Naive thymus-derived CD4-positive, alpha-beta T cell (primary cell): ENCODE measurements at regions not wholly inside any gene's neighbourhood (a gene's known extent, or its start where the extent isn't known, plus 50 kb on each side); places are given as distances from the start of the nearest gene placed in this dataset.

Source experiments
- ATAC-seq: fragments of 150-1000 bp; cut with Tn5 transposase; 2 replicates; pipeline ENCODE4 v1.10.0; 2021; ENCODE audit warnings: mild to moderate bottlenecking, moderate library complexity
- CTCF ChIA-PET: fragments of 350-600 bp; sonication (Branson Sonifier 250); formaldehyde crosslinking; loops from one replicate; lab custom pipeline; 2021; ENCODE audit warnings: antibody characterized with exemption; lab: Charles Lee
- POLR2A ChIA-PET: fragments of 350-600 bp; sonication (Branson Sonifier 250); formaldehyde crosslinking; loops from one replicate; lab custom pipeline; 2021; ENCODE audit warnings: antibody characterized with exemption, inconsistent platforms; lab: Charles Lee
- DNase-seq, 9 donors: peaks; one replicate each; pipeline versions ENCODE4 v3.0.0 to v3.0.0-alpha.2; 2020 to 2022; ENCODE audit warnings: mixed read lengths in 1 of 9
- H3K27ac ChIP-seq: one replicate; pipeline ENCODE4 v1.7.0; 2013; ENCODE audit warnings: mild to moderate bottlenecking, low read depth, low read length, moderate library complexity
- H3K27me3 ChIP-seq, 2 donors: one replicate each; pipeline ENCODE4 v1.7.0; 2013; ENCODE audit warnings: low read length in 2 of 2, mild to moderate bottlenecking in 2 of 2, moderate library complexity in 2 of 2; ENCODE audit not compliant: control insufficient read depth in 2 of 2, insufficient read depth in 2 of 2
- H3K36me3 ChIP-seq, 3 experiments: 1 replicate in 2 of 3; 2 replicates in 1 of 3; pipeline ENCODE4 v1.7.0; 2013; ENCODE audit warnings: low read length in 3 of 3, mild to moderate bottlenecking in 3 of 3, moderate library complexity in 1 of 3; ENCODE audit not compliant: insufficient read depth in 3 of 3, control insufficient read depth in 2 of 3
- H3K4me1 ChIP-seq, 2 donors: one replicate each; pipeline ENCODE4 v1.7.0; 2013; ENCODE audit warnings: low read length in 2 of 2, mild to moderate bottlenecking in 2 of 2, moderate library complexity in 1 of 2; ENCODE audit not compliant: control insufficient read depth in 2 of 2, insufficient read depth in 2 of 2
- H3K4me3 ChIP-seq: 2 replicates; pipeline ENCODE4 v1.7.0; 2013; ENCODE audit warnings: mild to moderate bottlenecking, low read length
- H3K9me3 ChIP-seq, 3 experiments: 1 replicate in 2 of 3; 2 replicates in 1 of 3; pipeline ENCODE4 v1.7.0; 2013; ENCODE audit warnings: low read length in 3 of 3; ENCODE audit not compliant: control insufficient read depth in 2 of 3
- H3K27ac Mint-ChIP-seq, 9 donors: one replicate each; pipeline ENCODE4 v1.8.0; 2020 to 2022; ENCODE audit warnings: mixed read lengths in 9 of 9, mild to moderate bottlenecking in 8 of 9, moderate library complexity in 5 of 9, inconsistent platforms in 2 of 9
- H3K27me3 Mint-ChIP-seq, 5 donors: one replicate each; pipeline ENCODE4 v1.8.0; 2021 to 2022; ENCODE audit warnings: mixed read lengths in 5 of 5, mild to moderate bottlenecking in 1 of 5
- H3K36me3 Mint-ChIP-seq, 5 donors: one replicate each; pipeline ENCODE4 v1.8.0; 2020 to 2022; ENCODE audit warnings: mixed read lengths in 5 of 5, mild to moderate bottlenecking in 3 of 5, inconsistent platforms in 1 of 5
- H3K4me1 Mint-ChIP-seq, 7 donors: one replicate each; pipeline ENCODE4 v1.8.0; 2020 to 2022; ENCODE audit warnings: mixed read lengths in 7 of 7, mild to moderate bottlenecking in 3 of 7, inconsistent platforms in 1 of 7
- H3K4me3 Mint-ChIP-seq, 10 donors: one replicate each; pipeline ENCODE4 v1.8.0; 2020 to 2022; ENCODE audit warnings: mild to moderate bottlenecking in 10 of 10, mixed read lengths in 10 of 10, moderate library complexity in 6 of 10, inconsistent platforms in 2 of 10
- H3K9me3 Mint-ChIP-seq, 11 donors: one replicate each; pipeline ENCODE4 v1.8.0; 2020 to 2022; ENCODE audit warnings: mixed read lengths in 11 of 11, mild to moderate bottlenecking in 4 of 11, inconsistent platforms in 1 of 11, moderate library complexity in 1 of 11
- intact Hi-C, 2 donors: fragments of 100-400 bp; cut with micrococcal nuclease; formaldehyde crosslinking; loops; one replicate each; pipeline ENCODE4 v1.15.1; 2023

GRCh38 chr15:69848096-69848495 is 249.6 kb downstream of the TLE3 start:
- no peak overlapping the region for H3K27ac ChIP-seq
- Mint-ChIP-seq H3K36me3 (no peaks in the 10 kb centered on the region), H3K4me1 (peaks cover 0 to 1% (median 0%) of the 10 kb centered on the region in 7 donors), H3K9me3 (peaks cover 0 to 3% (median 0%) of the 10 kb centered on the region in 11 donors), H3K4me3 (no peak overlapping the region), H3K27me3 (peaks cover 0 to 37% (median 0%) of the 10 kb centered on the region in 5 donors), H3K27ac (no peak overlapping the region)
- H3K27me3 ChIP-seq: no peaks in the 10 kb centered on the region
- intact Hi-C loops: no loop called here
- no peak for DNase-seq
- no peaks in the 10 kb centered on the region for H3K36me3 ChIP-seq
- ChIA-PET POLR2A (no interaction called here), CTCF (interaction anchor here (0.6 kb wide), 1 partner anchor 399 kb away, joined by 3 read pairs; no protein-coding TSS in a partner anchor)
- no peak overlapping the region for H3K4me3 ChIP-seq
- no peaks in the 10 kb centered on the region for H3K9me3 ChIP-seq
- no peak for ATAC-seq
- H3K4me1 ChIP-seq: no peaks in the 10 kb centered on the region

DNA sequence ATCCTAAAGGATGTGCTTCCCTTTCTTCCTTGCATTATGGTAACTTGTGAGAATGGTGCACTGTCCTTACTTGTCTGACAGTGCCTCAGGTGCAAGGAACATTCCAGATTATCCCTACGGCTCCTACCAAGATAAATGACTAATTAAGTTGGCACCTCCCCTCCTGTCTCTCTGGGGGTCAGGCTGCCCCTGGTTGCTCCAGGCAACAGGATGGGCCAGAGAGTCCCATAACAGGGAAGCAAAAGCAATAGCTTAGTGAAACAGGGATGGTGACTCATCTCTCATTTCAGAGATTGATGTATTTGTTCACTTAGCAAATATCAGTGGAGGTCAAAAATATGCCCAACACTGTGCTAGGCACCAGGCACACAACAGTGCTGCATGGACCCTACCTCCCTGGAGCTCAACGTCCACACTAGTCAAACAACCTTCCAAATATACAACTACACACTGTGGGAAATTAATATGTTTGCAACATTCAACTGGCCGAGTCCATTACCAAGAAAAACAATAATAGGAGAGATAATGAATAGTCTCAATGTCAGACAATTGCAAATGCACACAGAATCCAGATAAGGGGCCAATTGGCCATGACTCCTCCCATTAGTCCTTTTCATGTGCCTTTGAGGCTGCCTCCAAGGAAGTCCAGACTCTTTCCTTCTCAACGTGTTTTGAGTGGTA is 249.0 kb downstream of the TLE3 start:
- POLR2A ChIA-PET: no interaction called here
- ATAC-seq (no peak), DNase-seq (no peak)
- CTCF ChIA-PET: no interaction called here
- H3K4me1 Mint-ChIP-seq: peaks cover 0 to 1% (median 0%) of the 10 kb centered on the region in 7 donors
- Histone ChIP-seq H3K27ac (no peak overlapping the region), H3K27me3 (no peaks in the 10 kb centered on the region), H3K4me3 (no peak overlapping the region), H3K36me3 (no peaks in the 10 kb centered on the region), H3K4me1 (no peaks in the 10 kb centered on the region), H3K9me3 (no peaks in the 10 kb centered on the region)
- H3K36me3 Mint-ChIP-seq: no peaks in the 10 kb centered on the region
- no peak overlapping the region for H3K4me3 Mint-ChIP-seq
- peaks cover 0 to 5% (median 0%) of the 10 kb centered on the region in 11 donors for H3K9me3 Mint-ChIP-seq
- peaks cover 0 to 37% (median 0%) of the 10 kb centered on the region in 5 donors for H3K27me3 Mint-ChIP-seq
- intact Hi-C loops: no loop called here
- H3K27ac Mint-ChIP-seq: no peak overlapping the region

- H3K9me3 ChIP-seq: no peaks in the 10 kb centered on the region
- POLR2A ChIA-PET: no interaction called here
- no peak for DNase-seq
- no peaks in the 10 kb centered on the region for H3K36me3 ChIP-seq
- no peaks in the 10 kb centered on the region for H3K27me3 ChIP-seq
- H3K4me1 Mint-ChIP-seq: peaks cover 0 to 1% (median 0%) of the 10 kb centered on the region in 7 donors
- intact Hi-C loops: no loop called here
- H3K27me3 Mint-ChIP-seq: peaks cover 0 to 36% (median 0%) of the 10 kb centered on the region in 5 donors
- H3K36me3 Mint-ChIP-seq: no peaks in the 10 kb centered on the region
- H3K4me3 Mint-ChIP-seq: no peak overlapping the region
- no peaks in the 10 kb centered on the region for H3K4me1 ChIP-seq
- ATAC-seq: no peak
- H3K4me3 ChIP-seq: no peak overlapping the region
- peaks cover 0 to 5% (median 0%) of the 10 kb centered on the region in 11 donors for H3K9me3 Mint-ChIP-seq
- H3K27ac Mint-ChIP-seq: no peak overlapping the region
- no peak overlapping the region for H3K27ac ChIP-seq
- CTCF ChIA-PET: no interaction called here
Observed at GRCh38 chr15:69849232-69849610, 248.5 kb downstream of the TLE3 start.

- Mint-ChIP-seq H3K36me3 (no peaks in the 10 kb centered on the region), H3K27ac (no peak overlapping the region), H3K4me3 (no peak overlapping the region), H3K4me1 (peaks cover 0 to 11% (median 7%) of the 10 kb centered on the region in 7 donors), H3K9me3 (peaks cover 0 to 5% (median 0%) of the 10 kb centered on the region in 11 donors), H3K27me3 (peaks cover 0 to 18% (median 0%) of the 10 kb centered on the region in 5 donors)
- ChIA-PET POLR2A (no interaction called here), CTCF (no interaction called here)
- ATAC-seq (no peak), DNase-seq (no peak)
- H3K9me3 ChIP-seq: no peaks in the 10 kb centered on the region
- no peak overlapping the region for H3K27ac ChIP-seq
- no peaks in the 10 kb centered on the region for H3K36me3 ChIP-seq
- no peak overlapping the region for H3K4me3 ChIP-seq
- intact Hi-C loops: no loop called here
- no peaks in the 10 kb centered on the region for H3K27me3 ChIP-seq
- H3K4me1 ChIP-seq: peaks cover 0 to 4% of the 10 kb centered on the region in 2 donors
Observed at GRCh38 chr15:69852482-69852881, 245.2 kb downstream of the TLE3 start.

GRCh38 chr15:69852916-69853315 is 244.8 kb downstream of the TLE3 start:
- ChIA-PET CTCF (no interaction called here), POLR2A (no interaction called here)
- H3K4me1 ChIP-seq: peaks cover 0 to 8% of the 10 kb centered on the region in 2 donors
- no peak overlapping the region for H3K27ac ChIP-seq
- intact Hi-C loops: no loop called here
- Mint-ChIP-seq H3K4me1 (peaks cover 4 to 16% (median 12%) of the 10 kb centered on the region in 7 donors), H3K27me3 (peaks cover 0 to 13% (median 4%) of the 10 kb centered on the region in 5 donors), H3K27ac (no peak overlapping the region), H3K4me3 (no peak overlapping the region), H3K36me3 (no peaks in the 10 kb centered on the region), H3K9me3 (peaks cover 0 to 5% (median 0%) of the 10 kb centered on the region in 11 donors)
- H3K36me3 ChIP-seq: no peaks in the 10 kb centered on the region
- ATAC-seq: no peak
- no peak overlapping the region for H3K4me3 ChIP-seq
- no peaks in the 10 kb centered on the region for H3K9me3 ChIP-seq
- H3K27me3 ChIP-seq: no peaks in the 10 kb centered on the region
- DNase-seq: no peak

DNA sequence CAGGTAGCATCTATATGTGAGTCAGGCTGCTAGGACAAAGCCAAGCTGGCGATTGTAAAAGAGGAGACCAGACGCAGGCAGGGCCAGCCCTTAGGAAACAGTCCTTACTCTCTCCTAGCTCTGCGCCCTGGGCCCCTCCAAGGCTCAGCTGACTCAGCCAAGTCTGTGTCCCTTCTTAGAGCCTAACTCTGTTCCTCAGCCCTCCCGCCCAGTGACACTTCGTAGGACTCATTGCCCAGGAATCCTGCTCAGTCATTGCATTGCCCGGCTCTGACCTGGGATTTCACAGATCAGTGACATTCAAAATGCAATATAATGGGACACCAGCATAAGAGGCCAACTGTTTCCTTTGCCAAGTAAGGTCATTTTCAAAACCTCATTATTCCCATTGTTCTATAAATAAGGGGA is 244.2 kb downstream of the TLE3 start:
- peaks cover 0 to 5% (median 0%) of the 10 kb centered on the region in 11 donors for H3K9me3 Mint-ChIP-seq
- Histone ChIP-seq H3K27me3 (no peaks in the 10 kb centered on the region), H3K36me3 (no peaks in the 10 kb centered on the region), H3K27ac (no peak overlapping the region), H3K9me3 (no peaks in the 10 kb centered on the region), H3K4me1 (peaks cover 0 to 15% of the 10 kb centered on the region in 2 donors), H3K4me3 (no peak overlapping the region)
- no peak overlapping the region for H3K4me3 Mint-ChIP-seq
- peaks cover 0 to 8% (median 5%) of the 10 kb centered on the region in 5 donors for H3K27me3 Mint-ChIP-seq
- ChIA-PET CTCF (no interaction called here), POLR2A (no interaction called here)
- peaks cover 6 to 22% (median 16%) of the 10 kb centered on the region in 7 donors for H3K4me1 Mint-ChIP-seq
- ATAC-seq: no peak
- intact Hi-C loops: no loop called here
- no peak for DNase-seq
- H3K36me3 Mint-ChIP-seq: no peaks in the 10 kb centered on the region
- no peak overlapping the region for H3K27ac Mint-ChIP-seq

DNA sequence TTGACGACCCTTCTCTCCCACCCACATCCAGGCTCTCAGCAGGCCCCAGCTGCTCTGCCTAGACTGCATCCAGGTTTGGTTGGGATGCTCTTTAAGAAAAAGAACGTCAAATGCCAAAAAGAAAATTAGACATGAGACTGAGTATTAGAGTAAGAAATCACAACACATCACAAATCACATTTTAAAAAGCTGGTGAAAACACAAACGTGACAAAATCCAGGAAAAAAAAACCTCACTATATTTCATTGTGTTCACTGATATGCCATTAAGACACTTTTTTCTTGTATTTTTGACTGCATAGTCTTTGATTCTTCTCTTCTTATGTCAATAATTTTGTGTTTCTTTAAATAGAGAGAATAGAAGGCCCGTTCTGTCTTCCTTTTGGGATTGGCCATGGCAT is 243.7 kb downstream of the TLE3 start:
- no peak for ATAC-seq
- H3K4me1 Mint-ChIP-seq: peaks cover 6 to 25% (median 19%) of the 10 kb centered on the region in 7 donors
- no peaks in the 10 kb centered on the region for H3K36me3 Mint-ChIP-seq
- H3K27me3 Mint-ChIP-seq: peaks cover 0 to 5% (median 2%) of the 10 kb centered on the region in 5 donors
- H3K27ac Mint-ChIP-seq: no peak overlapping the region
- H3K9me3 Mint-ChIP-seq: peaks cover 0 to 5% (median 0%) of the 10 kb centered on the region in 11 donors
- H3K4me1 ChIP-seq: peaks cover 0 to 17% of the 10 kb centered on the region in 2 donors
- POLR2A ChIA-PET: no interaction called here
- no peak overlapping the region for H3K27ac ChIP-seq
- no peak overlapping the region for H3K4me3 Mint-ChIP-seq
- H3K27me3 ChIP-seq: no peaks in the 10 kb centered on the region
- H3K9me3 ChIP-seq: no peaks in the 10 kb centered on the region
- DNase-seq: no peak
- H3K4me3 ChIP-seq: no peak overlapping the region
- CTCF ChIA-PET: no interaction called here
- no peaks in the 10 kb centered on the region for H3K36me3 ChIP-seq
- intact Hi-C loops: no loop called here
